HEK293 (cell line): ENCODE measurements at regions not wholly inside any gene's neighbourhood (a gene's known extent, or its start where the extent isn't known, plus 50 kb on each side); places are given as distances from the start of the nearest gene placed in this dataset.

Experiments used
- CTCF ChIA-PET: fragments of 350-600 bp; formaldehyde crosslinking; extraction: SDS; loops from one replicate; lab custom pipeline; 2021; ENCODE audit warnings: antibody characterized with exemption; lab: Yijun Ruan, JAX
- POLR2A ChIA-PET: fragments of 300-600 bp; formaldehyde crosslinking; extraction: SDS; loops from one replicate; lab custom pipeline; 2020; ENCODE audit warnings: antibody characterized with exemption, inconsistent platforms; lab: Yijun Ruan, JAX
- H3K27ac ChIP-seq: fragments of 200-500 bp; sonication (Bioruptor generic); 2 replicates; pipeline ENCODE4 v1.5.1; 2014; ENCODE audit warnings: low read depth, low read length, control low read depth, inconsistent platforms; ENCODE audit errors: extremely low read depth
- H3K36me3 ChIP-seq, 2 experiments: fragments of 200-500 bp in 1 of 2; sonication (Bioruptor generic) in 1 of 2; 1 replicate in 1 of 2; 2 replicates in 1 of 2; pipeline ENCODE4 v1.5.1; 2014 to 2017; ENCODE audit warnings: inconsistent platforms in 2 of 2, low read length in 2 of 2; ENCODE audit not compliant: control insufficient read depth in 2 of 2, insufficient read depth in 1 of 2
- H3K4me1 ChIP-seq: fragments of 200-500 bp; sonication (Bioruptor generic); 2 replicates; pipeline ENCODE4 v1.5.1; 2014; ENCODE audit warnings: mild to moderate bottlenecking, low read length, inconsistent platforms; ENCODE audit not compliant: control insufficient read depth, insufficient read depth
- H3K4me3 ChIP-seq: 2 replicates; pipeline ENCODE4 v1.5.1; 2011; ENCODE audit warnings: low read depth, mild to moderate bottlenecking, control low read depth, low read length, moderate library complexity
- H3K9me3 ChIP-seq: fragments of 200-500 bp; sonication (Bioruptor generic); 2 replicates; pipeline ENCODE4 v1.5.1; 2014; ENCODE audit warnings: low read depth, low read length, inconsistent platforms; ENCODE audit not compliant: control insufficient read depth, insufficient read depth
- GFI1B ChIP-seq: fragments of 450-650 bp; formaldehyde crosslinking; IDR thresholded peaks from 2 replicates; pipeline ENCODE4 v1.5.1; 2016; ENCODE audit warnings: missing biosample characterization, missing genetic modification characterization
- KLF17 ChIP-seq: fragments of 450-650 bp; formaldehyde crosslinking; IDR thresholded peaks from 2 replicates; pipeline ENCODE4 v1.5.1; 2016; ENCODE audit warnings: missing biosample characterization, missing genetic modification characterization
- KLF8 ChIP-seq: fragments of 450-650 bp; formaldehyde crosslinking; IDR thresholded peaks from 2 replicates; pipeline ENCODE4 v1.5.1; 2016; ENCODE audit warnings: missing biosample characterization, missing genetic modification characterization
- PRDM1 ChIP-seq: fragments of 450-650 bp; formaldehyde crosslinking; IDR thresholded peaks from 2 replicates; pipeline ENCODE4; 2016; ENCODE audit warnings: missing biosample characterization, missing genetic modification characterization
- SP3 ChIP-seq: fragments of 450-650 bp; formaldehyde crosslinking; IDR thresholded peaks from 2 replicates; pipeline ENCODE4 v1.5.1; 2016; ENCODE audit warnings: missing biosample characterization, missing genetic modification characterization
- YY1 ChIP-seq: fragments of 450-650 bp; formaldehyde crosslinking; IDR thresholded peaks from 2 replicates; pipeline ENCODE4 v1.5.1; 2018; ENCODE audit warnings: missing biosample characterization, missing genetic modification characterization
- ZBTB10 ChIP-seq: fragments of 450-650 bp; formaldehyde crosslinking; IDR thresholded peaks from 2 replicates; pipeline ENCODE4 v1.5.1; 2016; ENCODE audit warnings: missing biosample characterization, missing genetic modification characterization
- ZBTB21 ChIP-seq: fragments of 450-650 bp; formaldehyde crosslinking; IDR thresholded peaks from 2 replicates; pipeline ENCODE4 v1.5.1; 2017; ENCODE audit warnings: missing biosample characterization, missing genetic modification characterization
- ZBTB26 ChIP-seq: fragments of 450-650 bp; formaldehyde crosslinking; optimal IDR thresholded peaks from 2 replicates; pipeline ENCODE3; 2016; ENCODE audit warnings: missing biosample characterization, mild to moderate bottlenecking, missing genetic modification characterization
- ZBTB48 ChIP-seq: fragments of 450-650 bp; formaldehyde crosslinking; IDR thresholded peaks from 2 replicates; pipeline ENCODE4 v1.5.1; 2016; ENCODE audit warnings: missing biosample characterization, missing genetic modification characterization
- ZNF146 ChIP-seq: fragments of 450-650 bp; formaldehyde crosslinking; IDR thresholded peaks from 2 replicates; pipeline ENCODE4 v1.5.1; 2016; ENCODE audit warnings: missing biosample characterization, missing genetic modification characterization
- ZNF155 ChIP-seq: fragments of 450-650 bp; formaldehyde crosslinking; IDR thresholded peaks from 2 replicates; pipeline ENCODE4 v1.5.1; 2016; ENCODE audit warnings: missing biosample characterization, missing genetic modification characterization
- ZNF292 ChIP-seq: fragments of 450-650 bp; formaldehyde crosslinking; IDR thresholded peaks from 2 replicates; pipeline ENCODE4 v1.5.1; 2016; ENCODE audit warnings: low read depth, missing biosample characterization, missing genetic modification characterization, borderline replicate concordance
- ZNF394 ChIP-seq: fragments of 450-650 bp; formaldehyde crosslinking; IDR thresholded peaks from 2 replicates; pipeline ENCODE4 v1.5.1; 2016; ENCODE audit warnings: missing biosample characterization, missing genetic modification characterization, mild to moderate bottlenecking, moderate library complexity, borderline replicate concordance
- ZNF404 ChIP-seq: fragments of 450-650 bp; formaldehyde crosslinking; IDR thresholded peaks from 2 replicates; pipeline ENCODE4 v1.5.1; 2017; ENCODE audit warnings: missing biosample characterization, missing genetic modification characterization
- ZNF513 ChIP-seq: fragments of 450-650 bp; IDR thresholded peaks from 2 replicates; pipeline ENCODE4 v1.5.1; 2018; ENCODE audit warnings: missing biosample characterization, missing genetic modification characterization
- ZNF514 ChIP-seq: fragments of 450-650 bp; formaldehyde crosslinking; IDR thresholded peaks from 2 replicates; pipeline ENCODE4 v1.5.1; 2016; ENCODE audit warnings: missing biosample characterization, missing genetic modification characterization
- ZNF561 ChIP-seq: fragments of 450-650 bp; IDR thresholded peaks from 2 replicates; pipeline ENCODE4 v1.5.1; 2018; ENCODE audit warnings: missing biosample characterization, missing genetic modification characterization, borderline replicate concordance
- ZNF624 ChIP-seq: fragments of 450-650 bp; formaldehyde crosslinking; IDR thresholded peaks from 2 replicates; pipeline ENCODE4 v1.5.1; 2017; ENCODE audit warnings: missing biosample characterization, missing genetic modification characterization
- ZNF639 ChIP-seq: fragments of 450-650 bp; formaldehyde crosslinking; IDR thresholded peaks from 2 replicates; pipeline ENCODE4 v1.5.1; 2016; ENCODE audit warnings: missing biosample characterization, missing genetic modification characterization
- ZNF747 ChIP-seq: fragments of 450-650 bp; formaldehyde crosslinking; IDR thresholded peaks from 2 replicates; pipeline ENCODE4 v1.5.1; 2016; ENCODE audit warnings: missing biosample characterization, missing genetic modification characterization
- ZNF837 ChIP-seq: fragments of 450-650 bp; formaldehyde crosslinking; IDR thresholded peaks from 2 replicates; pipeline ENCODE4 v1.5.1; 2016; ENCODE audit warnings: missing biosample characterization, missing genetic modification characterization

GRCh38 chr2:88896971-88897370, 205.5 kb downstream of the RPIA start:
- CTCF ChIA-PET, result interaction anchor here (1.1 to 2.6 kb wide), 2 partner anchors 17 to 76 kb away, joined by 5 to 19 read pairs; no protein-coding TSS in a partner anchor
- POLR2A ChIA-PET, result no interaction called here
- H3K36me3 ChIP-seq, result no peaks in the 10 kb centered on the region
- no peak overlapping the region for H3K4me3 ChIP-seq
- H3K9me3 ChIP-seq, result no peaks in the 10 kb centered on the region
- no peak for TF ChIP-seq PRDM1 (tag by site-specific recombination)
- no peak for TF ChIP-seq ZBTB26 (tag by site-specific recombination)
- no peak for TF ChIP-seq ZNF155
- no peak for TF ChIP-seq KLF8 (tag by site-specific recombination)
- no peak for TF ChIP-seq ZNF514 (tag by site-specific recombination)
- TF ChIP-seq GFI1B (tag by site-specific recombination), result no peak
- H3K27ac ChIP-seq, result no peak overlapping the region
- H3K4me1 ChIP-seq, result no peaks in the 10 kb centered on the region

- Histone ChIP-seq H3K4me3 (no peak overlapping the region), H3K27ac (no peak overlapping the region), H3K36me3 (no peaks in the 10 kb centered on the region)
- POLR2A ChIA-PET, result no interaction called here
- TF ChIP-seq ZNF747 (tag by site-specific recombination) (no peak), SP3 (tag by site-specific recombination) (no peak), ZNF394 (tag by site-specific recombination) (no peak), ZNF292 (tag by site-specific recombination) (no peak), ZBTB48 (tag by site-specific recombination) (no peak), ZNF837 (tag by site-specific recombination) (no peak), KLF17 (tag by site-specific recombination) (no peak), ZBTB10 (tag by site-specific recombination) (no peak), ZNF513 (no peak), ZNF561 (tag by site-specific recombination) (no peak), ZNF624 (tag by site-specific recombination) (no peak), YY1 (no peak), ZNF639 (no peak), ZBTB21 (tag by site-specific recombination) (no peak), ZNF404 (tag by site-specific recombination) (no peak), ZNF155 (no peak), ZNF146 (no peak)
- TF ChIP-seq, all 188 proteins: peak for 0
- H3K9me3 ChIP-seq, result no peaks in the 10 kb centered on the region
- H3K4me1 ChIP-seq, result no peaks in the 10 kb centered on the region
- CTCF ChIA-PET, result interaction anchor here (2.1 kb wide), 1 partner anchor 161 kb away, joined by 5 read pairs; no protein-coding TSS in a partner anchor
Measured at GRCh38 chr2:88897715-88898114, 206.2 kb downstream of the RPIA start.
